ENCODE measurements at regions not wholly inside any gene's neighbourhood (a gene's known extent, or its start where the extent isn't known, plus 50 kb on each side); places are given as distances from the start of the nearest gene placed in this dataset.

- TF ChIP-seq CTCF (tag by site-specific recombination; IDR thresholded peaks at IDR 0.05): no peak
- no peak for TF ChIP-seq SETDB1 (IDR thresholded peaks at IDR 0.05; ENCODE audit: insufficient read length, low read length)
- no peak for TF ChIP-seq TCF7L2 (IDR thresholded peaks at IDR 0.05; ENCODE audit: borderline replicate concordance, low read depth, low read length)
- TF ChIP-seq ELK4 (IDR thresholded peaks at IDR 0.05; ENCODE audit: borderline replicate concordance, low read depth, low read length): no peak
Observed at GRCh38 chr4:149202117-149202516, 613.5 kb downstream of the IQCM start.
